Activated T-cell treated with anti-CD3 and anti-CD28 coated beads for 48 hours (primary cell): ENCODE measurements at regions not wholly inside any gene's neighbourhood (a gene's known extent, or its start where the extent isn't known, plus 50 kb on each side); places are given as distances from the start of the nearest gene placed in this dataset.

Source experiments
- DNase-seq: peaks from one replicate; pipeline ENCODE4 v3.0.0-alpha.2; 2020; ENCODE audit warnings: low read depth

GRCh38 chr16:52235186-52235585 lies 311.8 kb downstream of the TOX3 start:
- DNase-seq: no peak

GRCh38 chr16:52234626-52235025 lies 312.3 kb downstream of the TOX3 start:
- DNase-seq: no peak

- DNase-seq: no peak
These were observed 317.5 kb downstream of the TOX3 start for GRCh38 chr16:52229471-52229870.

GRCh38 chr16:52227851-52228250 lies 319.1 kb downstream of the TOX3 start:
- DNase-seq: no peak

- no peak for DNase-seq
These were observed 334.1 kb downstream of the TOX3 start for GRCh38 chr16:52212841-52213240.

- no peak for DNase-seq
These were observed 337.7 kb downstream of the TOX3 start for GRCh38 chr16:52209227-52209626.

GRCh38 chr16:52203096-52203495 lies 343.8 kb downstream of the TOX3 start:
- no peak for DNase-seq

- no peak for DNase-seq
These were observed 353.5 kb downstream of the TOX3 start for GRCh38 chr16:52193441-52193840.

GRCh38 chr16:52191531-52192134 lies 355.3 kb downstream of the TOX3 start:
- peak; percentile 25 for DNase-seq

GRCh38 chr16:52184336-52184735 lies 362.6 kb downstream of the TOX3 start:
- no peak for DNase-seq

- DNase-seq: no peak
These were observed 364.1 kb downstream of the TOX3 start for GRCh38 chr16:52182840-52183239.

- no peak for DNase-seq
These were observed 372.8 kb downstream of the TOX3 start for GRCh38 chr16:52174168-52174567.

GRCh38 chr16:52171481-52171880 lies 375.5 kb downstream of the TOX3 start:
- DNase-seq: no peak

- DNase-seq: no peak
These were observed 379.6 kb downstream of the TOX3 start for GRCh38 chr16:52167328-52167727.

- DNase-seq: no peak
These were observed 381.0 kb downstream of the TOX3 start for GRCh38 chr16:52165961-52166360.

GRCh38 chr16:52149003-52149402 lies 397.9 kb downstream of the TOX3 start:
- DNase-seq: no peak

GRCh38 chr16:52141871-52142270 lies 405.1 kb downstream of the TOX3 start:
- no peak for DNase-seq

GRCh38 chr16:52128361-52128760 lies 418.6 kb downstream of the TOX3 start:
- DNase-seq: no peak

GRCh38 chr16:52123842-52124241 lies 423.1 kb downstream of the TOX3 start:
- DNase-seq: no peak

- DNase-seq: no peak
These were observed 423.7 kb downstream of the TOX3 start for GRCh38 chr16:52123061-52123839.

- no peak for DNase-seq
These were observed 429.8 kb downstream of the TOX3 start for GRCh38 chr16:52117171-52117570.

GRCh38 chr16:52114379-52114778 lies 432.6 kb downstream of the TOX3 start:
- no peak for DNase-seq

GRCh38 chr16:52113533-52114183 lies 433.3 kb downstream of the TOX3 start:
- no peak for DNase-seq
